Parathyroid adenoma (tissue), 2 donors: ENCODE measurements at regions not wholly inside any gene's neighbourhood (a gene's known extent, or its start where the extent isn't known, plus 50 kb on each side); places are given as distances from the start of the nearest gene placed in this dataset.

Experiments used
- H2AFZ ChIP-seq: fragments of 300-600 bp; sonication (generic); one replicate; pipeline ENCODE4 v1.7.0; 2017; ENCODE audit warnings: antibody characterized with exemption, mild to moderate bottlenecking
- H3K27ac ChIP-seq: fragments of 300-600 bp; sonication (generic); one replicate; pipeline ENCODE4 v1.7.0; 2017
- H3K27me3 ChIP-seq: fragments of 300-600 bp; sonication (generic); one replicate; pipeline ENCODE4 v1.7.0; 2017; ENCODE audit warnings: low read length; ENCODE audit not compliant: control insufficient read depth, insufficient read depth
- H3K36me3 ChIP-seq: fragments of 300-600 bp; sonication (generic); one replicate; pipeline ENCODE4 v1.7.0; 2017; ENCODE audit warnings: low read length; ENCODE audit not compliant: control insufficient read depth, insufficient read depth
- H3K4me1 ChIP-seq: fragments of 300-600 bp; sonication (generic); one replicate; pipeline ENCODE4 v1.7.0; 2017; ENCODE audit warnings: control low read depth
- H3K4me2 ChIP-seq: fragments of 300-600 bp; sonication (generic); one replicate; pipeline ENCODE4 v1.7.0; 2017; ENCODE audit warnings: low read length
- H3K4me3 ChIP-seq: fragments of 300-600 bp; sonication (generic); one replicate; pipeline ENCODE4 v1.7.0; 2017; ENCODE audit warnings: low read depth, low read length
- H3K79me2 ChIP-seq: fragments of 300-600 bp; sonication (generic); one replicate; pipeline ENCODE4 v1.7.0; 2017; ENCODE audit warnings: control low read depth
- H3K9ac ChIP-seq: fragments of 300-600 bp; sonication (generic); one replicate; pipeline ENCODE4 v1.7.0; 2017; ENCODE audit warnings: mild to moderate bottlenecking
- H3K9me3 ChIP-seq: fragments of 300-600 bp; sonication (generic); one replicate; pipeline ENCODE4 v1.7.0; 2017; ENCODE audit warnings: low read length; ENCODE audit not compliant: control insufficient read depth
- TF ChIP-seq, protein P1 (sequence below): fragments of 300-600 bp; sonication (generic); IDR thresholded peaks from one replicate; pipeline ENCODE4 v1.7.0; 2017; ENCODE audit warnings: antibody characterized with exemption, mild to moderate bottlenecking
- donor health status: primary hyperparathyroidism.

DNA sequence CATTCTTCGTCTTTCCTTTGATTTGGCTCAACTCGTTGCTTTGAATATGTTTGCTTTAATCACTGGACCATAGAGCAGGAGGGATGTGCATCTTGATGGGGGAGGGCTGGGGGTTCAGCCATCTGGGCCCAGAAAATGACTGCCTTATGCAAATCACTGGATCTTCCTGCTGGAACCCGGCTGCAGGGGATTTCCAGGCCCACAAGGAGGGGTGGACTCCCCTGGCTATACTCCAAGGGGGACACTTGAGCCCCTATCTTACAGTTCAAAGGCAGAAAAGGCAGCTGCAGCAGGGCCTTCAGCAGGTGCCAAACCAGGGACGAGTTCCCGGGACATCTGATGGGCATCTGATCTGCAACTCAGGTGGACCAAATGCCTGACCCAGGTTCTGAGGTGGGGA lies 122.5 kb downstream of the DICER1 start:
- Histone ChIP-seq H3K36me3 (no peaks in the 10 kb centered on the region), H3K4me3 (no peak overlapping the region), H3K27ac (no peak overlapping the region), H3K79me2 (no peaks in the 10 kb centered on the region), H3K4me1 (no peaks in the 10 kb centered on the region), H3K9ac (no peak overlapping the region), H3K4me2 (no peak overlapping the region), H3K27me3 (no peaks in the 10 kb centered on the region), H2AFZ (no peak overlapping the region), H3K9me3 (no peaks in the 10 kb centered on the region)
- TF ChIP-seq, protein P1, sequence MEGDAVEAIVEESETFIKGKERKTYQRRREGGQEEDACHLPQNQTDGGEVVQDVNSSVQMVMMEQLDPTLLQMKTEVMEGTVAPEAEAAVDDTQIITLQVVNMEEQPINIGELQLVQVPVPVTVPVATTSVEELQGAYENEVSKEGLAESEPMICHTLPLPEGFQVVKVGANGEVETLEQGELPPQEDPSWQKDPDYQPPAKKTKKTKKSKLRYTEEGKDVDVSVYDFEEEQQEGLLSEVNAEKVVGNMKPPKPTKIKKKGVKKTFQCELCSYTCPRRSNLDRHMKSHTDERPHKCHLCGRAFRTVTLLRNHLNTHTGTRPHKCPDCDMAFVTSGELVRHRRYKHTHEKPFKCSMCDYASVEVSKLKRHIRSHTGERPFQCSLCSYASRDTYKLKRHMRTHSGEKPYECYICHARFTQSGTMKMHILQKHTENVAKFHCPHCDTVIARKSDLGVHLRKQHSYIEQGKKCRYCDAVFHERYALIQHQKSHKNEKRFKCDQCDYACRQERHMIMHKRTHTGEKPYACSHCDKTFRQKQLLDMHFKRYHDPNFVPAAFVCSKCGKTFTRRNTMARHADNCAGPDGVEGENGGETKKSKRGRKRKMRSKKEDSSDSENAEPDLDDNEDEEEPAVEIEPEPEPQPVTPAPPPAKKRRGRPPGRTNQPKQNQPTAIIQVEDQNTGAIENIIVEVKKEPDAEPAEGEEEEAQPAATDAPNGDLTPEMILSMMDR = no peak

DNA sequence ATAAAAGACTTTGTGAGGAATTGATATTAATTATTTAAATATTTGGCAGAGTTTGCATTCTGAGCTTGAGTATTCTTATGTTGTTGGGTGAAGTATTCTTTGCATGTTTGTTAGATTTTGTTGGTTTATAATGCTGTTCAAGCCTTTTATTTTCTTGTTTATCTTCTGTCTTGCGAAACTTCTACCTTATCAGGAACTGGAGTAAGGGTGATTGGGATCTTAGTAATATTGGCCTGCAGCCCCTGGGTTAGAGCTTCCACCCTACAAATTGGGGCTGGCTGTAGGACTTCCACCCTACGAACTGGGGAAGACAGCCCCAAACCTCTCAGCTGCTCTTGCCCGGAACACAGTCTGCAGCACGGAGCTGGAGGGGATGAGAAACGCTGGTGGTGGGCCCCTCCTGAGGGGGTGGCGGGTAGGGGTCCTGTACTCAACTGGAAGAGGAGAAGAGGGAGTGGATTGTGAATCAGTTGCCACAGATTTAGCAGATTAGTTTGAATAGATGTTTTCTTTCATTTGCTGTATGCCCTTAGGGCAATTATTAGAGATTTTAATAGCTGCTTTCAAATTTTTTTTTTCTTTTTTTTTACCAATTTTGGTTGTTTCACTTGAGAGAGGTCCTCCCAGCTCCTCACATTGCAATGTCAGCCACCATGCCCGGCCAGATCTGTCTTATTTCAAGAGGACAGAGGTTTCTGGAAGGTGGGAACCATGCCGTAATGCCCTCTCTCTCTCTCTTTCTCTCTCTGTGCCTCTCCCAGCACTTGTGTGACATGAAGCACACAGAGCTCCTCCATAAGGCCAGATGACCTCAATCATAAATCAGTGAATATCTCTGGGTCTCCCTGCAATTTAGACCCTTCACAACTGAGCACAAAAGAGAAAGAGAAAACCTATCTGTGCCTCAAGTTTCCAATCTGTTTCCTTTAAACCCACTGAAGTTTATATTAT lies 123.4 kb downstream of the DICER1 start:
- H3K9ac ChIP-seq = no peak overlapping the region
- H3K9me3 ChIP-seq = no peaks in the 10 kb centered on the region
- H2AFZ ChIP-seq = no peak overlapping the region
- no peak overlapping the region for H3K4me3 ChIP-seq
- H3K27me3 ChIP-seq = no peaks in the 10 kb centered on the region
- H3K4me1 ChIP-seq = no peaks in the 10 kb centered on the region
- H3K27ac ChIP-seq = no peak overlapping the region
- no peak overlapping the region for H3K4me2 ChIP-seq
- TF ChIP-seq, protein P1 = no peak
- H3K79me2 ChIP-seq = no peaks in the 10 kb centered on the region
- no peaks in the 10 kb centered on the region for H3K36me3 ChIP-seq

DNA sequence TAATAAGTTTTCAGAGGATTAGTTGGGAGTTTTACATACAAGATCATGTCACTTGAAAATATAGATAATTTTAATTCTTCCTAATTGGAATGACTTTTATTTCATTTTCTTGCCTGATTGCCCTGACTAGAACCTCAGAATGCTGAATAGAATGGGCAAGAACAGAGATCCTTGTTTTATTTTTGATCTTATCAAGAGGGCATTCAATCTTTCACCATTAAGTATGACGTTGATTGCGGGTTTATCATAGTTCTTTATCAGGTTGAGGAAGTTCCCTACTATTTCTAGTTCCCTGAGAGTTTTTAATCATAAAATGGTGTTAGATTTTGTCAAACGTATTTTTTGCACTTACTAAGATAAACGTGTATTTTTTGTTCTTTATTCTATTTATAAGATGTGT lies 124.3 kb downstream of the DICER1 start:
- Histone ChIP-seq H3K9me3 (no peaks in the 10 kb centered on the region), H3K27ac (no peak overlapping the region), H3K4me2 (no peak overlapping the region), H3K4me3 (no peak overlapping the region), H3K79me2 (no peaks in the 10 kb centered on the region), H3K27me3 (no peaks in the 10 kb centered on the region), H2AFZ (no peak overlapping the region), H3K9ac (no peak overlapping the region), H3K36me3 (no peaks in the 10 kb centered on the region), H3K4me1 (no peaks in the 10 kb centered on the region)
- TF ChIP-seq, protein P1 = no peak

DNA sequence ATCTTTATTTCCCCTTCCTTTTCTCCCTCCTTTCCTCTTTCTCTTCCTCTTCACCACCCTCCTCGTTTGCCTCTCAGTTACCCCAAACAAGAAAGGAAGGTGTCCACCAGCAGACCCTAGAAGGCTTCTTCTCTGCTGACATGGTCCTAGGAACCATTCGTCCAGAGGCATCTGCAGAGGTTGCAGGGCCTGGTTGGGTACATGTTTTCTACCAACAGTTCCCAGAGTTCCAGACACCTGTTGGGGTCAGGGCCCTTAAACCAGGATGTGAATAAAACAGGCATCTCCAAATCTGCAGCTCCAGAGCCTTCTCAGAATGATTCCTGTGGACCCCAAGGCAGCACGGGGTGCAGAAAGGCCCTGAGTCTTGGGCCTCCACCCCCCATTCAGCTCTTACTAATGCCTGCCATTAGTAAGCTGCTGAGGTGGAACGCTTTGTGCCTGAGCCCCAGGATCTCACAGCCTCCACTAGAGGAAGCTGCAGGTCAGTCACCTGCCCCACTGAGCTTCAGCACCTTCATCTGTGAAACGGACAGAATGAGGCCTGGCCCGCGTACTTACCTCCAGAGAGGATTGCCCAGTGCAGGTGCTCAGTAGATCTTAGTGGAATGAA lies 130.4 kb downstream of the DICER1 start:
- no peak overlapping the region for H3K9ac ChIP-seq
- no peaks in the 10 kb centered on the region for H3K9me3 ChIP-seq
- TF ChIP-seq, protein P1 = no peak
- no peak overlapping the region for H3K4me2 ChIP-seq
- H3K27me3 ChIP-seq = no peaks in the 10 kb centered on the region
- no peaks in the 10 kb centered on the region for H3K4me1 ChIP-seq
- no peaks in the 10 kb centered on the region for H3K79me2 ChIP-seq
- H2AFZ ChIP-seq = no peak overlapping the region
- H3K4me3 ChIP-seq = no peak overlapping the region
- H3K27ac ChIP-seq = no peak overlapping the region
- no peaks in the 10 kb centered on the region for H3K36me3 ChIP-seq
